KMS-11 (cell line): ENCODE measurements at regions not wholly inside any gene's neighbourhood (a gene's known extent, or its start where the extent isn't known, plus 50 kb on each side); places are given as distances from the start of the nearest gene placed in this dataset.

ENCODE experiments used
- H2AFZ ChIP-seq: fragments of 200-600 bp; sonication (generic); 2 replicates; pipeline ENCODE4 v1.6.1; 2016; ENCODE audit warnings: antibody characterized with exemption, mixed run types, low read depth
- H3K27ac ChIP-seq: fragments of 200-600 bp; sonication (generic); 2 replicates; pipeline ENCODE4 v1.6.1; 2016; ENCODE audit warnings: mild to moderate bottlenecking, mixed run types
- H3K27me3 ChIP-seq: fragments of 200-600 bp; sonication (generic); 2 replicates; pipeline ENCODE4 v1.6.1; 2017; ENCODE audit warnings: mild to moderate bottlenecking, low read depth, mixed run types, moderate library complexity; ENCODE audit not compliant: insufficient read depth
- H3K36me3 ChIP-seq: fragments of 200-600 bp; sonication (generic); 2 replicates; pipeline ENCODE4 v1.6.1; 2017; ENCODE audit warnings: mild to moderate bottlenecking, mixed run types; ENCODE audit not compliant: insufficient read depth
- H3K4me1 ChIP-seq: fragments of 200-600 bp; sonication (generic); 2 replicates; pipeline ENCODE4 v1.6.1; 2016; ENCODE audit warnings: mild to moderate bottlenecking, low read depth, mixed run types; ENCODE audit not compliant: poor library complexity, severe bottlenecking
- H3K4me2 ChIP-seq: fragments of 200-600 bp; sonication (generic); 2 replicates; pipeline ENCODE4 v1.7.0; 2016; ENCODE audit warnings: mild to moderate bottlenecking, mixed run types
- H3K4me3 ChIP-seq: fragments of 200-600 bp; sonication (generic); IDR thresholded peaks from 2 replicates; pipeline ENCODE4 v1.6.1; 2017; ENCODE audit warnings: low read depth, low read length, mixed read lengths; ENCODE audit not compliant: insufficient read depth
- H3K79me2 ChIP-seq: fragments of 200-600 bp; sonication (generic); 2 replicates; pipeline ENCODE4 v1.6.1; 2016; ENCODE audit warnings: low read depth, mixed run types; ENCODE audit not compliant: insufficient read depth
- H3K9ac ChIP-seq: fragments of 200-600 bp; sonication (generic); 2 replicates; pipeline ENCODE4 v1.6.1; 2016; ENCODE audit warnings: mild to moderate bottlenecking, mixed run types
- H4K20me1 ChIP-seq: fragments of 200-600 bp; sonication (generic); 2 replicates; pipeline ENCODE4 v1.6.1; 2016; ENCODE audit warnings: mild to moderate bottlenecking, mixed run types; ENCODE audit not compliant: insufficient read depth
- TF ChIP-seq, protein P1 (sequence below): fragments of 200-600 bp; sonication (generic); conservative IDR thresholded peaks from 2 replicates; pipeline ENCODE4 v1.6.1; 2017; ENCODE audit warnings: low read depth, mild to moderate bottlenecking, antibody characterized with exemption, low read length, moderate library complexity, mixed read lengths

DNA sequence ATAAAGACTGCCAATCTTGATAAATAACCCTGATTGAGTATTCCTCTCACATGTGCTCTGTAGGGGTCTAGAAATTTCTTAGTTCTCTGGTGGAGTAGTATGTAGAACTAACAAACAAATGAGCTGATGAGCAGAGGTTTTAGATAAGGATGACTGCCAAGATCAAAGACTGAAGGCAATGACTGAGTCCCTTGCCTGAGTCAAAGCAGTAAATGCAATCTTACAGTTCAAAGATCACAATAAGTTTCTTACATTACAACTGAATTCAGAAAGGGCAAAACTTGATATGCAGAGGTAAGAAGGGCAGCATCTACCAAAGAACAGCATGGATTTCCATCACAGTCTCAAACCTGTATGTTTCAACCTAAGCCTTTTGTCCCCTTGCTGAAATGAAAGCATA is 172.2 kb upstream of the POU1F1 start:
- H2AFZ ChIP-seq: no peak overlapping the region

DNA sequence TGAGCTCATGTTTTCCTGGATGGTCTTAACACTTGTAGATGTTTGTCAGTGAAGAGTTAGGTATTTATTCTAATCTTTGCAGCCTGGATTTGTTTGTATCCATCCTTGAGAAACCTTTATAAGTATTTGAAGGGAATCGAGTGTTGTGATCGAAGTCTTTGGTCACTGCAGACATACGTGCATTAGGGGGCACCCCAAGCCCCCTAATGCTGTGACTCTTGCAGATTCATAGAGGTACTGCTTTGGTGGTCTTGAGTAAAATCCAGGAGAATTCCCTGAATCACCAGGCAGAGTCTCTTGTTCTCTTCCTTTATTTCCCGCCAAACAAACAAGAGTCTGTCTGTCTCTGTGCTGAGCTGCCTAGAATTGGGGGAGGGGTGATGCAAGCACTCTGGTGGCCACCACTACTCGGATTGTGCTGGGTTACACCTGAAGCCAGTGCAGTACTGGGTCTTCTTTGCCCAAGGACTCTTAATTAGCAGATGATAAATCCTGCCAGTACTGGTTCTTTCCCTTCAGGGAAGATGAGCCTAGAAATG is 170.5 kb upstream of the POU1F1 start:
- Histone ChIP-seq H4K20me1 (no peaks in the 10 kb centered on the region), H3K4me2 (no peak overlapping the region), H3K27me3 (no peaks in the 10 kb centered on the region), H3K27ac (no peak overlapping the region), H3K79me2 (no peaks in the 10 kb centered on the region), H2AFZ (no peak overlapping the region), H3K36me3 (no peaks in the 10 kb centered on the region), H3K4me1 (no peaks in the 10 kb centered on the region), H3K9ac (no peak overlapping the region), H3K4me3 (no peak overlapping the region)
- TF ChIP-seq, protein P1, sequence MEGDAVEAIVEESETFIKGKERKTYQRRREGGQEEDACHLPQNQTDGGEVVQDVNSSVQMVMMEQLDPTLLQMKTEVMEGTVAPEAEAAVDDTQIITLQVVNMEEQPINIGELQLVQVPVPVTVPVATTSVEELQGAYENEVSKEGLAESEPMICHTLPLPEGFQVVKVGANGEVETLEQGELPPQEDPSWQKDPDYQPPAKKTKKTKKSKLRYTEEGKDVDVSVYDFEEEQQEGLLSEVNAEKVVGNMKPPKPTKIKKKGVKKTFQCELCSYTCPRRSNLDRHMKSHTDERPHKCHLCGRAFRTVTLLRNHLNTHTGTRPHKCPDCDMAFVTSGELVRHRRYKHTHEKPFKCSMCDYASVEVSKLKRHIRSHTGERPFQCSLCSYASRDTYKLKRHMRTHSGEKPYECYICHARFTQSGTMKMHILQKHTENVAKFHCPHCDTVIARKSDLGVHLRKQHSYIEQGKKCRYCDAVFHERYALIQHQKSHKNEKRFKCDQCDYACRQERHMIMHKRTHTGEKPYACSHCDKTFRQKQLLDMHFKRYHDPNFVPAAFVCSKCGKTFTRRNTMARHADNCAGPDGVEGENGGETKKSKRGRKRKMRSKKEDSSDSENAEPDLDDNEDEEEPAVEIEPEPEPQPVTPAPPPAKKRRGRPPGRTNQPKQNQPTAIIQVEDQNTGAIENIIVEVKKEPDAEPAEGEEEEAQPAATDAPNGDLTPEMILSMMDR: no peak

More for the DNA sequence above, 172.2 kb upstream of the POU1F1 start:
- H3K4me1 ChIP-seq: no peaks in the 10 kb centered on the region
- no peaks in the 10 kb centered on the region for H4K20me1 ChIP-seq
- no peaks in the 10 kb centered on the region for H3K36me3 ChIP-seq
- H3K4me2 ChIP-seq: no peak overlapping the region
- no peaks in the 10 kb centered on the region for H3K79me2 ChIP-seq
- H3K27ac ChIP-seq: no peak overlapping the region
- TF ChIP-seq, protein P1: no peak
- H3K4me3 ChIP-seq: no peak overlapping the region
- no peaks in the 10 kb centered on the region for H3K27me3 ChIP-seq
- no peak overlapping the region for H3K9ac ChIP-seq

DNA sequence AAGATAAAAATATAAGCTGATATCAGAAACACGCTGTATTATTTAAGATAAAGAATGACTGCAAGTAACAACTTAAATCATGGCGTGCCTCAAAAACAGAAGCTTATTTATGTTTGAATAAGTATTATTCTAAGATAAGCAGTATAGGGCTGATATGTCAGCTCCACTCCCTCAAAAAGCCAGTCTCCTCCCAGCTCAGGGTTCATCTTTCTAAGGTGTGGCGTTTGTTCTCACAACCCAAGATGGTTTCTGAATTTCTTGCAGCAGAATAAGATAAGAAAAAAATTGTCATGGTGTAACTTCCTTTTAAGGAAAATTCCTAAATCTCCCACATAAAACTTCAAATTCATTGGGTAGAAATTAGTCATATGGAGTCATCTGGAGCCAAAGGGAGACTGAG is 166.1 kb upstream of the POU1F1 start:
- H2AFZ ChIP-seq: no peak overlapping the region

DNA sequence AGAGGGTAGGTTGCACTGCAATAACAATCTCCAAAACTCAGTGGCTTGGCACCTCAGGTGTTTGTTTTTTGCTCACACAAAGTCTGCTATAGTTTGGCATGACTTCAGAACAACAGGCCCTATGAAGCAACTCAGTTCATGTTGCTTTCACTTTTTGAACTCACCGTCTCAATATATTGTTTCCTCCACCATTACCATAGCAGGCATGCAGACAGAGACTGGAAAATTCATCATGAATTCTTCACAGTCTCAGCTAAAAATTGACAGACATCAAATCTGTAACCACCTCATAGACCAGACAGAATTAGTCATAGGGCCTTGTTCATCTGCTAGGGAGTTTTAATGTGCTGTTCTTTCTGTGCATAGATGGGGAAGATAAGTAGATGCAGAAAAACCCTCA is 161.4 kb upstream of the POU1F1 start:
- Histone ChIP-seq H3K4me1 (no peaks in the 10 kb centered on the region), H2AFZ (no peak overlapping the region), H4K20me1 (no peaks in the 10 kb centered on the region), H3K27ac (no peak overlapping the region), H3K79me2 (no peaks in the 10 kb centered on the region), H3K4me3 (no peak overlapping the region), H3K4me2 (no peak overlapping the region), H3K36me3 (no peaks in the 10 kb centered on the region), H3K9ac (no peak overlapping the region), H3K27me3 (no peaks in the 10 kb centered on the region)
- TF ChIP-seq, protein P1: no peak

More for the DNA sequence above, 166.1 kb upstream of the POU1F1 start:
- H3K79me2 ChIP-seq: no peaks in the 10 kb centered on the region
- H3K4me2 ChIP-seq: no peak overlapping the region
- H3K36me3 ChIP-seq: no peaks in the 10 kb centered on the region
- no peak overlapping the region for H3K27ac ChIP-seq
- H3K4me3 ChIP-seq: no peak overlapping the region
- TF ChIP-seq, protein P1: no peak
- H4K20me1 ChIP-seq: no peaks in the 10 kb centered on the region
- H3K27me3 ChIP-seq: no peaks in the 10 kb centered on the region
- H3K4me1 ChIP-seq: no peaks in the 10 kb centered on the region
- no peak overlapping the region for H3K9ac ChIP-seq
